Ishikawa (cell line): ENCODE measurements at regions not wholly inside any gene's neighbourhood (a gene's known extent, or its start where the extent isn't known, plus 50 kb on each side); places are given as distances from the start of the nearest gene placed in this dataset.

ENCODE experiments used
- CEBPB ChIP-seq: IDR thresholded peaks from 2 replicates; pipeline ENCODE4 v1.6.1; 2012
- CREB1 ChIP-seq: IDR thresholded peaks from 2 replicates; pipeline ENCODE4 v1.6.1; 2012; ENCODE audit warnings: low read depth
- EGR1 ChIP-seq: IDR thresholded peaks from 2 replicates; pipeline ENCODE4 v1.6.1; 2012
- EP300 ChIP-seq: IDR thresholded peaks from 2 replicates; pipeline ENCODE4 v1.6.1; 2012; ENCODE audit warnings: borderline replicate concordance
- FOXM1 ChIP-seq: IDR thresholded peaks from 2 replicates; pipeline ENCODE4 v1.6.1; 2012; ENCODE audit warnings: low read depth, borderline replicate concordance
- NFIC ChIP-seq: IDR thresholded peaks from 2 replicates; pipeline ENCODE4 v1.6.1; 2012
- RAD21 ChIP-seq: IDR thresholded peaks from 2 replicates; pipeline ENCODE4 v1.6.1; 2012; ENCODE audit warnings: low read depth
- TCF12 ChIP-seq: IDR thresholded peaks from 2 replicates; pipeline ENCODE4 v1.6.1; 2012; ENCODE audit warnings: low read depth
- TEAD4 ChIP-seq: IDR thresholded peaks from 2 replicates; pipeline ENCODE4 v1.6.1; 2012
- USF1 ChIP-seq: IDR thresholded peaks from 2 replicates; pipeline ENCODE4 v1.6.1; 2012
- ZBTB7A ChIP-seq: IDR thresholded peaks from 2 replicates; pipeline ENCODE4 v1.6.1; 2012; ENCODE audit warnings: low read depth
- TF ChIP-seq, protein P1 (sequence below): IDR thresholded peaks from 2 replicates; pipeline ENCODE4 v1.6.1; 2012
- TF ChIP-seq, protein P2 (sequence below): IDR thresholded peaks from 2 replicates; pipeline ENCODE4 v1.6.1; 2012; ENCODE audit warnings: low read depth, mild to moderate bottlenecking

DNA sequence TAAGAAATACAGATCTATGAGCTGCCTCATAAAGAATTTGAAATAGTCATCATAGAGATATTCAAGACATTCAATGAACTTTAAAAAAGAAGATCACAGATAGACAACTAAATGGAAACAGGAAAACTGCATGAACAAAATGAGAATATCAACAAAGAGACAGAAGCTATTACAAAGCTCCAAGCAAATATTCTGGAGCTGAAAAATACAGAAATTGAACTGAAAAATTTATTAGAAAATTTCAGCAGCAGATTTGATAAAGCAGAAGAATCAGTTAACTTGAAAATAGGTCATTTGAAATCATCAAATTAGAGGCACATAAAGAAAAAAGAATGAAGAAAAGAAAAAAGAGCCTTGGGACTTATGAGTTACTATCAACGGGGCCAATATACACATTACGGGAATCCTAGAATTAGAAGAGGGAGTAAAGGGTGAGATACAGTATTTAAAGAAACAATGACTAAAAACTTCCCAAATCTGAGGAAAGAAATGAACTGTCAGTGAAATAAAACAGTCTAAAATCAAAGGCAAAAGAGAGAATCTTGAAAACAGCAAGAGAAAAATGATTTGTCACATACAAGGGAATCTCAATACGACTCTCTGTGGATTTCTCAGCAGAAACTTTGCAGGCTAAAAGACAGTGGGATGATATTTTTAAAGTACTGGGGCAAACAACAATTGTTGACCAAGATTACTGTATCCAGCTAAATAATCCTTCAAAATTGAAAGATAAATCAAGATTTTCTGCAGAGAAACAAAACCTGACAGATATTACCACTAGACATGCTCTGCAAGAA, 641.6 kb downstream of the ANKRD50 start:
- TF ChIP-seq TEAD4 (no peak), EGR1 (no peak)

GRCh38 chr4:124079174-124079780, 633.3 kb downstream of the ANKRD50 start:
- TF ChIP-seq, protein P1, sequence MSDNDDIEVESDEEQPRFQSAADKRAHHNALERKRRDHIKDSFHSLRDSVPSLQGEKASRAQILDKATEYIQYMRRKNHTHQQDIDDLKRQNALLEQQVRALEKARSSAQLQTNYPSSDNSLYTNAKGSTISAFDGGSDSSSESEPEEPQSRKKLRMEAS, result no peak
- TF ChIP-seq, protein P2, sequence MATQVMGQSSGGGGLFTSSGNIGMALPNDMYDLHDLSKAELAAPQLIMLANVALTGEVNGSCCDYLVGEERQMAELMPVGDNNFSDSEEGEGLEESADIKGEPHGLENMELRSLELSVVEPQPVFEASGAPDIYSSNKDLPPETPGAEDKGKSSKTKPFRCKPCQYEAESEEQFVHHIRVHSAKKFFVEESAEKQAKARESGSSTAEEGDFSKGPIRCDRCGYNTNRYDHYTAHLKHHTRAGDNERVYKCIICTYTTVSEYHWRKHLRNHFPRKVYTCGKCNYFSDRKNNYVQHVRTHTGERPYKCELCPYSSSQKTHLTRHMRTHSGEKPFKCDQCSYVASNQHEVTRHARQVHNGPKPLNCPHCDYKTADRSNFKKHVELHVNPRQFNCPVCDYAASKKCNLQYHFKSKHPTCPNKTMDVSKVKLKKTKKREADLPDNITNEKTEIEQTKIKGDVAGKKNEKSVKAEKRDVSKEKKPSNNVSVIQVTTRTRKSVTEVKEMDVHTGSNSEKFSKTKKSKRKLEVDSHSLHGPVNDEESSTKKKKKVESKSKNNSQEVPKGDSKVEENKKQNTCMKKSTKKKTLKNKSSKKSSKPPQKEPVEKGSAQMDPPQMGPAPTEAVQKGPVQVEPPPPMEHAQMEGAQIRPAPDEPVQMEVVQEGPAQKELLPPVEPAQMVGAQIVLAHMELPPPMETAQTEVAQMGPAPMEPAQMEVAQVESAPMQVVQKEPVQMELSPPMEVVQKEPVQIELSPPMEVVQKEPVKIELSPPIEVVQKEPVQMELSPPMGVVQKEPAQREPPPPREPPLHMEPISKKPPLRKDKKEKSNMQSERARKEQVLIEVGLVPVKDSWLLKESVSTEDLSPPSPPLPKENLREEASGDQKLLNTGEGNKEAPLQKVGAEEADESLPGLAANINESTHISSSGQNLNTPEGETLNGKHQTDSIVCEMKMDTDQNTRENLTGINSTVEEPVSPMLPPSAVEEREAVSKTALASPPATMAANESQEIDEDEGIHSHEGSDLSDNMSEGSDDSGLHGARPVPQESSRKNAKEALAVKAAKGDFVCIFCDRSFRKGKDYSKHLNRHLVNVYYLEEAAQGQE, result no peak

DNA sequence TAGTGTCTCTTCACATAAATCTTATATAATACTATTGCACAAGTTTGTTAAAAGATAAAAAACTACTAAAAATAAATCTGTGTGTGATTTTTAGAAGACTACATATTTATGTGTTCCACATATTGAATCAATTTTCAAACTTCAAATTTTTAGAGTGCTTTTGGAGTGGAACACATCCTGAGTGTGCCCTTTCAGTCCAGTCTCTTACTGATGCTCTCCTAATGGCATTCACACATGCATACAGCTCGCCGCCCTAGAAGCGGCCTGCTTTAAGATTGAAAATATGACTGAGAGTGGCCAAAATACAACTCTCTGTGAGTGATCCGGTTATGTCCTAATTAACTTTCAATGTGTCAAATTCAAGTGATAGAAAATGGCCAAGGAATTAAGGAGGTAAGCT, 628.8 kb downstream of the ANKRD50 start:
- TF ChIP-seq TCF12, result no peak
- no peak for TF ChIP-seq EGR1
- TF ChIP-seq FOXM1, result no peak
- no peak for TF ChIP-seq CREB1
- TF ChIP-seq, protein P1, result no peak
- TF ChIP-seq USF1, result no peak
- TF ChIP-seq, protein P2, result no peak
- no peak for TF ChIP-seq TEAD4
- no peak for TF ChIP-seq RAD21
- TF ChIP-seq ZBTB7A, result no peak

DNA sequence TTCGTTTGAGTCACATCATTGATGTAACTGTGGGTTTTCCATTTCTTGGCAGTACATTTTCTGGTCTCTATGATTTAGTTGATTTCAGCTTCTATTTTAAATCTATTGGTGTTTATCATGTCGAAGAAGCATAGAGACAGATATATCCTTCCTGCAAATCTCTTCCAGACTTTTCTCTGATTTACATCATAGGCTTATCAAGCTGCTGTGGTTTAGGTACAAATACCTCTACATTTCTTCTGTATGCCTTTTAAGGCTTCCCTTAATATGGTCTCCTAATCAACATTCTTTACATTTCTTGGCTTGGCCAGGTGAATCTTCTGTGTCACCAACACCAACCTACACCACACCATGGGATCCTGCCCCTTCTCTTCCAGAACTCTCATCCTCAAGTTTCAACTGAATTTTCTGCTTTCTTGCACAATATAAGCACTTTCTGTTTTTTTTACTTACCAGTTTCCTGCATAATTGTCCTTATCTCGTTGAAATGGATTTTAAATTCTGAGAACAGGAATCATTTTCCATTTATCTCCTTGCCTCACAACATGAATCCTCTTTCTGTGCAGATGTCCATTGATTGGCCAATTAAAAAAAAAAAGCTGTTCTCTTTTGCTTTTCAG, 626.9 kb downstream of the ANKRD50 start:
- TF ChIP-seq EP300, result no peak
- no peak for TF ChIP-seq TCF12
- TF ChIP-seq NFIC, result no peak
- TF ChIP-seq, protein P1, result no peak

DNA sequence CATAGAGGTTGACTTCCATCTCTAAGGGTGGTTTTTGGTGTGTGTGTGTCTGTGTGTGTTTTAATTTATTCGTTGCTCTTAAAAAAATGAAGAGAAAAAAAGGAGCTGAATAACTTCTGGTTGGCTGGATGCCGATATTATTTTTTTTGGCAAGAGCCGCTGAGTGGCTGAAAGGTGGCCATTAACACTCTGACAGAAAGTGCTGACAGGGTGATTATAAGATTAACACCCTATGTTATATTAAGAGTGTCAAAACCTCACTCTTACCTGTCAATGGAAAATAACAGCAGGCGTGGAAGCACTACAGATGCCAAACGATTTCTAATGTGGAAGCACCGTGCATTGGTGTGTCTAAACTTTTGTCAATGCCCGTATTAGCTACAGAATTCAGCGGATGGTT, 622.5 kb downstream of the ANKRD50 start:
- no peak for TF ChIP-seq FOXM1
- TF ChIP-seq, protein P2, result no peak
- no peak for TF ChIP-seq CREB1
- no peak for TF ChIP-seq ZBTB7A

GRCh38 chr4:124092101-124092500, 620.4 kb downstream of the ANKRD50 start:
- no peak for TF ChIP-seq TEAD4
- TF ChIP-seq CEBPB, result no peak
